PFSK-1 (cell line): ENCODE measurements at regions not wholly inside any gene's neighbourhood (a gene's known extent, or its start where the extent isn't known, plus 50 kb on each side); places are given as distances from the start of the nearest gene placed in this dataset.

Source experiments
- POLR2AphosphoS5 ChIP-seq: IDR thresholded peaks from 2 replicates; pipeline ENCODE4 v1.6.1; 2012; ENCODE audit warnings: low read depth, mild to moderate bottlenecking, control low read depth, low read length, moderate library complexity
- TAF1 ChIP-seq: IDR thresholded peaks from 2 replicates; pipeline ENCODE4 v1.6.1; 2012; ENCODE audit warnings: low read length, control low read depth, borderline replicate concordance; ENCODE audit not compliant: insufficient read depth

DNA sequence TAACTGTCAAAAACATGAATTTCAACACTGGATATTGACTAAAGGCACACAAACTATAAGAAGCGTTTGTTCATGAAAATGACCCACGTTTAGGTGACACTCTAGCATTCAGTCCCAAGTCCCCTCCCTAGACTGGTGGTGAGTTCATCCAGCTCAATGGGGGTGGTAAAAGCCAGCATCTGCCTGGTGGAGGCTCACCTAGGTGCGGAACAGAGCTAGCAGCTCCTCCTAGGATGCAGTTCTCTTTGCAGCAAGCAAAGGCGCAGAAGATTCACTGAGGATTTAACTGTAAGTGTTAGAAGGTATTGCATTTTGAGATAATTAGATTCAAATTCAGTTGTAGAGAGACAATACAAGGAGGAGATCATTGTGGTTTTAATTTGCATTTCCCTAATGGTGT, 87.6 kb downstream of the VSTM2A start:
- TF ChIP-seq TAF1: no peak
- TF ChIP-seq POLR2AphosphoS5: no peak
